IMR-90 (cell line): ENCODE measurements at regions not wholly inside any gene's neighbourhood (a gene's known extent, or its start where the extent isn't known, plus 50 kb on each side); places are given as distances from the start of the nearest gene placed in this dataset.

ENCODE experiments used
- CTCF ChIP-seq: conservative IDR thresholded peaks from 2 replicates; pipeline ENCODE4 v1.5.1; 2012; ENCODE audit warnings: mild to moderate bottlenecking, low read depth, low read length, improper control_type of control experiment
- MAFK ChIP-seq: IDR thresholded peaks from 2 replicates; pipeline ENCODE4 v1.6.1; 2012; ENCODE audit warnings: low read depth, low read length, improper control_type of control experiment

- no peak for TF ChIP-seq MAFK
- no peak for TF ChIP-seq CTCF
These were observed 1029.2 kb downstream of the EPHA3 start for GRCh38 chr3:90136456-90137191.
